ENCODE measurements at regions not wholly inside any gene's neighbourhood (a gene's known extent, or its start where the extent isn't known, plus 50 kb on each side); places are given as distances from the start of the nearest gene placed in this dataset.

- H2BK20ac ChIP-seq (ENCODE audit: low read depth, low read length), result no peak overlapping the region
- dilution Hi-C loops (cut with HindIII; ENCODE audit: low sequenced_read_pairs, unreplicated experiment) (no loop called here), intact Hi-C loops (cut with micrococcal nuclease) (no loop called here), in situ Hi-C loops (cut with MboI; ENCODE audit: low sequenced_read_pairs) (no loop called here)
- TF ChIP-seq BHLHE40 (IDR thresholded peaks at IDR 0.05; ENCODE audit: low read depth, low read length), result no peak
- no peak for TF ChIP-seq FOS (IDR thresholded peaks at IDR 0.05; ENCODE audit: low read depth, low read length)
- TF ChIP-seq ELK1 (IDR thresholded peaks at IDR 0.05; ENCODE audit: borderline replicate concordance, low read depth, low read length), result no peak
- no peak for TF ChIP-seq RFX5 (IDR thresholded peaks at IDR 0.05; ENCODE audit: low read depth, low read length)
- no peak for TF ChIP-seq SMC3 (IDR thresholded peaks at IDR 0.05; ENCODE audit: low read depth, low read length)
- TF ChIP-seq CEBPB (IDR thresholded peaks at IDR 0.05; ENCODE audit: low read depth, low read length), result no peak
- no peak for TF ChIP-seq MAZ (IDR thresholded peaks at IDR 0.05; ENCODE audit: borderline replicate concordance, low read depth, low read length)
- TF ChIP-seq MXI1 (IDR thresholded peaks at IDR 0.05; ENCODE audit: borderline replicate concordance, low read depth, low read length), result no peak
- TF ChIP-seq POLR2A (IDR thresholded peaks at IDR 0.05; ENCODE audit: low read depth, low read length), result no peak
- no peak for TF ChIP-seq RAD21 (IDR thresholded peaks at IDR 0.05; ENCODE audit: low read length)
- TF ChIP-seq NFE2L2 (IDR thresholded peaks at IDR 0.05; ENCODE audit: low read depth, low read length), result no peak
- TF ChIP-seq CHD1 (IDR thresholded peaks at IDR 0.05; ENCODE audit: low read depth, low read length), result no peak
- TF ChIP-seq CTCF (conservative IDR thresholded peaks at IDR 0.05; ENCODE audit: low read depth, low read length), result no peak
- no peak for TF ChIP-seq RCOR1 (IDR thresholded peaks at IDR 0.05; ENCODE audit: insufficient replicate concordance, low read length)
- H3K36me3 ChIP-seq (ENCODE audit: control insufficient read depth, insufficient read depth, low read length), result no peaks in the 10 kb centered on the region
- H3K9me3 ChIP-seq (ENCODE audit: control insufficient read depth, insufficient read depth, low read length), result peaks cover 8% of the 10 kb centered on the region
- no peak overlapping the region for H3K56ac ChIP-seq (ENCODE audit: extremely low read depth, insufficient read depth, low read length)
- no peak overlapping the region for H3K27ac ChIP-seq (ENCODE audit: insufficient read depth, low read length)
- no peaks in the 10 kb centered on the region for H3K79me1 ChIP-seq (ENCODE audit: low read depth in 1 of 2, low read length in 2 of 2)
- ATAC-seq (ENCODE audit: low read depth), result no peak
- H4K91ac ChIP-seq (ENCODE audit: insufficient read depth, low read depth, low read length), result no peak overlapping the region
- no peak overlapping the region for H2BK5ac ChIP-seq (ENCODE audit: low read depth, low read length, poor library complexity, severe bottlenecking)
- no peak for DNase-seq
- H2AK9ac ChIP-seq (replicated peaks; ENCODE audit: low read depth, low read length, poor library complexity), result no peak overlapping the region
- H3K4me1 ChIP-seq (ENCODE audit: control insufficient read depth, insufficient read depth, low read length), result peaks cover under 1% of the 10 kb centered on the region; the same call in 1 of the 2 replicates
- H4K5ac ChIP-seq (ENCODE audit: low read depth, low read length), result no peak overlapping the region
- H3K4ac ChIP-seq (ENCODE audit: low read depth, low read length), result no peak overlapping the region
- H3K23ac ChIP-seq (ENCODE audit: low read depth, low read length), result no peak overlapping the region
- no peak overlapping the region for H3K9ac ChIP-seq (ENCODE audit: low read depth, low read length)
- no peak overlapping the region for H3K18ac ChIP-seq (ENCODE audit: low read depth, low read length)
- no peak overlapping the region for H4K8ac ChIP-seq (ENCODE audit: low read depth in 2 of 2, low read length in 2 of 2)
- no peak overlapping the region for H3K14ac ChIP-seq (replicated peaks; ENCODE audit: low read depth, low read length)
- peaks cover 11% of the 10 kb centered on the region for H3K27me3 ChIP-seq (ENCODE audit: control insufficient read depth, insufficient read depth, low read length)
- no peak overlapping the region for H2AFZ ChIP-seq (replicated peaks; ENCODE audit: low read length, poor library complexity)
- no peak overlapping the region for H2BK120ac ChIP-seq (ENCODE audit: low read depth, low read length)
- WGBS, 2 experiments (ENCODE audit: extremely low coverage in 2 of 2, insufficient read length in 1 of 2), result 33% methylated on average over 6 of the region's 19 CpGs; no CpG with 5 or more reads in 1 of the 2 experiments
- ChIA-PET CTCF (no interaction called here), POLR2A (ENCODE audit: unreplicated experiment) (no interaction called here)
- H4K20me1 ChIP-seq (ENCODE audit: insufficient read depth, low read length), result no peaks in the 10 kb centered on the region
- H3K9me1 ChIP-seq (ENCODE audit: insufficient read depth, low read length), result no peaks in the 10 kb centered on the region
- no TSS peak for BruUV-seq (replicated peaks)
- no peak overlapping the region for H3K4me3 ChIP-seq (ENCODE audit: insufficient read depth, low read depth, low read length)
- H3K4me2 ChIP-seq (ENCODE audit: low read depth, low read length), result no peak overlapping the region
- no peak overlapping the region for H2AK5ac ChIP-seq (ENCODE audit: low read depth, low read length)
- H2BK15ac ChIP-seq (ENCODE audit: low read depth, low read length), result no peak overlapping the region
Observed at GRCh38 chr12:116483959-116484750, 75.0 kb upstream of the MAP1LC3B2 start.

All from IMR-90 (cell line).